ENCODE measurements at regions not wholly inside any gene's neighbourhood (a gene's known extent, or its start where the extent isn't known, plus 50 kb on each side); places are given as distances from the start of the nearest gene placed in this dataset.

- in situ Hi-C loops (cut with MboI; ENCODE audit: low sequenced_read_pairs) = no loop called here
- ChIA-PET POLR2A (ENCODE audit: unreplicated experiment) (no interaction called here), CTCF (interaction anchor here (0.6 to 1.3 kb wide), 3 partner anchors 13 to 1579 kb away, joined by 3 to 5 read pairs (median 4); no protein-coding TSS in a partner anchor)
- Histone ChIP-seq H3K27ac (ENCODE audit: insufficient read depth, low read length) (peak overlapping the region; percentile 20; the same call in 1 of the 2 replicates), H3K27me3 (ENCODE audit: control insufficient read depth, insufficient read depth, low read length) (no peaks in the 10 kb centered on the region; the same call in 1 of the 2 replicates), H2BK20ac (ENCODE audit: low read depth, low read length) (0 out of 2 replicates have a peak overlapping the region, but pooled peaks have one; percentile 12), H4K20me1 (ENCODE audit: insufficient read depth, low read length) (no peaks in the 10 kb centered on the region), H3K23ac (ENCODE audit: low read depth, low read length) (no peak overlapping the region; the same call in 1 of the 2 replicates), H3K9me3 (ENCODE audit: control insufficient read depth, insufficient read depth, low read length) (peaks cover 2% of the 10 kb centered on the region; the same call in 1 of the 2 replicates), H3K56ac (ENCODE audit: extremely low read depth, insufficient read depth, low read length) (no peak overlapping the region), H2BK120ac (ENCODE audit: low read depth, low read length) (peak overlapping the region; percentile 30; the same call in 1 of the 2 replicates), H3K9me1 (ENCODE audit: insufficient read depth, low read length) (peaks cover 6% of the 10 kb centered on the region; the same call in 1 of the 2 replicates), H3K4me3 (ENCODE audit: insufficient read depth, low read depth, low read length) (no peak overlapping the region), H3K4me2 (ENCODE audit: low read depth, low read length) (peak overlapping the region; percentile 94), H3K14ac (replicated peaks; ENCODE audit: low read depth, low read length) (no peak overlapping the region), H4K91ac (ENCODE audit: insufficient read depth, low read depth, low read length) (peak overlapping the region; percentile 58; the same call in 1 of the 2 replicates), H3K4me1 (ENCODE audit: control insufficient read depth, insufficient read depth, low read length) (peaks cover 5% of the 10 kb centered on the region; the same call in 1 of the 2 replicates), H2BK15ac (ENCODE audit: low read depth, low read length) (0 out of 3 replicates have a peak overlapping the region, but pooled peaks have one; percentile 40), H2BK5ac (ENCODE audit: low read depth, low read length, poor library complexity, severe bottlenecking) (peak overlapping the region; percentile 50), H3K36me3 (ENCODE audit: control insufficient read depth, insufficient read depth, low read length) (0 out of 2 replicates have a peak, but pooled peaks cover 2% of the 10 kb centered on the region), H2AFZ (replicated peaks; ENCODE audit: low read length, poor library complexity) (peak overlapping the region; percentile 87), H3K4ac (ENCODE audit: low read depth, low read length) (peak overlapping the region; percentile 42), H3K9ac (ENCODE audit: low read depth, low read length) (no peak overlapping the region), H3K18ac (ENCODE audit: low read depth, low read length) (0 out of 2 replicates have a peak overlapping the region, but pooled peaks have one; percentile 27), H4K8ac (ENCODE audit: low read depth in 2 of 2, low read length in 2 of 2) (peak overlapping the region in 1 of 2 experiments; percentile 37; a peak in 1 of 4 replicates), H2AK9ac (replicated peaks; ENCODE audit: low read depth, low read length, poor library complexity) (peak overlapping the region; percentile 55), H2AK5ac (ENCODE audit: low read depth, low read length) (no peak overlapping the region), H4K5ac (ENCODE audit: low read depth, low read length) (no peak overlapping the region), H3K79me1 (ENCODE audit: low read depth in 1 of 2, low read length in 2 of 2) (no peaks in the 10 kb centered on the region)
- ATAC-seq (ENCODE audit: low read depth) (peak; percentile 96), DNase-seq (peak; percentile 57)
- TF ChIP-seq MXI1 (IDR thresholded peaks at IDR 0.05; ENCODE audit: borderline replicate concordance, low read depth, low read length) (no peak), CEBPB (IDR thresholded peaks at IDR 0.05; ENCODE audit: low read depth, low read length) (no peak), FOS (IDR thresholded peaks at IDR 0.05; ENCODE audit: low read depth, low read length) (peak; percentile 35; the same call in 1 of the 2 replicates)
- BruUV-seq (replicated peaks) = no TSS peak
- intact Hi-C loops (cut with micrococcal nuclease) = no loop called here
- dilution Hi-C loops (cut with HindIII; ENCODE audit: low sequenced_read_pairs, unreplicated experiment) = no loop called here
- WGBS, 2 experiments (ENCODE audit: extremely low coverage in 2 of 2, insufficient read length in 1 of 2) = 0% methylated on average over 1 of the region's 6 CpGs; no CpG with 5 or more reads in 1 of the 2 experiments
Observed at GRCh38 chrX:74119016-74119910, 184.7 kb upstream of the ZCCHC13 start.

All from IMR-90 (cell line).